Left hindlimb (tissue), 1 donor: ENCODE measurements at regions not wholly inside any gene's neighbourhood (a gene's known extent, or its start where the extent isn't known, plus 50 kb on each side); places are given as distances from the start of the nearest gene placed in this dataset.
A peak's percentile ranks its signal among the peaks of the same experiment; 100 is the strongest.

Experiments
- DNase-seq: peaks from one replicate; pipeline ENCODE4 v3.0.0-alpha.2; 2018

DNA sequence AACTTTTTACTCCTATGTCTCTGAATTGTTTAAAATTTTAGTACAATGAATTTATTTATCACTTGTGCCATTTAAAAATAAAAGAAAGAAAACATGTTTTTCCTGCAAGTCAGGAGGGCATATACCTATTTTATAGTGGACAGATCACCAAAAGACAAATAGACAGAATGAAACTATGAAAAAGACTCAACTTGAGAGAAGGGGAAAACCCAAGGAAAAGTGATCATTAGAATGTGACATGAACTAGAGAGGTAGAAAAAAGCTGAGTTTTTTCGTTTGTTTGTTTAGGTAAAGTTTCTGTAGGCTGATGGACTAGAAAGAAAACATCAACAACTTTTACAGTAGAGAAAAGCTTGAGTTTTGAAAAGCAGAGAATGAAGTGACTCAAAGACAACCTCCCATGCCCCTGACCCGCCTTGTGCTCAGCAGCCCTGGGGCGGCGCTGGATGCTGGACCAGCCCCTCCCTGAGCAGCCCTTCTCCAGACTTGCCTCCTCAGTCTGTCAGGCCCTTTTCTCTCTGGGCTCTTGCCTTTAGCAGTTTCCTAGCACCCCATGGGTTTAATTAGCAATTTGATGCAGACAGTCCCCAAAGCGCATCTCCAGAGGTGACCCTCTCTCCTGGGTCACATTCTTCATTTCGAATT lies 95.1 kb upstream of the ARID2 start:
- DNase-seq: no peak

GRCh38 chr12:45637242-45637641 lies 92.3 kb upstream of the ARID2 start:
- DNase-seq: no peak

DNA sequence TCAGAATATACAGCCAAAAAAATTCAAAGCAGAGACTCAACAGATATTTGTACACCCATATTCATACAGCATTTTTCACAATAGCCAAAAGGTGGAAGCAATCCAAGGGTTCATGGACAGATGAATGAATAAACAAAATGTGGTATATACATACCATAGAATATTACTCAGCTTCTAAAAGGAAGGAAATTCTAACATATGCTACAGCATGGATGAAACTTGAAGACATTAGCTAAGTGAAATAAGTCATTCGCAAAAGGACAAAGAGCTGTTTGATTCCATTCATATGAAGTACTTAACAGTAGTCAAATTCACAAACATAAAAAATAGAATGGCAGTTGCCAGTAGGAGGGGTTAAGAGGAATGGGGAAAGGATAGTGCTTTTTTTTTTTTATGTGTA lies 91.8 kb upstream of the ARID2 start:
- DNase-seq: no peak

DNA sequence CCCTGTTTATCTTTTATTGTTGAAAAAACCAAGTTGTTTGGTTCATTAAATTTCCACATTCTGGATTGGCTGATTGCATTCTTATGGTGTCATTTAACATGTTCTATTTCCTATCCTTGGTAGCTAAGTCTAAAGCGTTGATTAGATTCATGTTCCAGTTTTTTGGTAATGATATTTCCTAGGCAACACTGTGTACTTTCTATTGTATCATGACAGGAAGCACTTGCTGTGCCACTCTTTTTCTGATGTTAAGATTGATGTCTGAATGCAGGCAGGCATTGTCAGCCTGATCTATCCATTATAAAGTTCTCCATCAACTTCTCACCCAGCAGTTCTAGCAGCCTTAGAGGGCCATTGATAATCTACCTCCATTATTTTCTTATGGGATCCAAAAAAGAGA lies 91.1 kb upstream of the ARID2 start:
- DNase-seq: no peak

- no peak for DNase-seq
Measured at GRCh38 chr12:45644541-45644940, 85.0 kb upstream of the ARID2 start.

GRCh38 chr12:45646851-45647581 lies 82.5 kb upstream of the ARID2 start:
- no peak for DNase-seq

- DNase-seq: peak; percentile 40
Measured at GRCh38 chr12:45648070-45648469, 81.4 kb upstream of the ARID2 start.

DNA sequence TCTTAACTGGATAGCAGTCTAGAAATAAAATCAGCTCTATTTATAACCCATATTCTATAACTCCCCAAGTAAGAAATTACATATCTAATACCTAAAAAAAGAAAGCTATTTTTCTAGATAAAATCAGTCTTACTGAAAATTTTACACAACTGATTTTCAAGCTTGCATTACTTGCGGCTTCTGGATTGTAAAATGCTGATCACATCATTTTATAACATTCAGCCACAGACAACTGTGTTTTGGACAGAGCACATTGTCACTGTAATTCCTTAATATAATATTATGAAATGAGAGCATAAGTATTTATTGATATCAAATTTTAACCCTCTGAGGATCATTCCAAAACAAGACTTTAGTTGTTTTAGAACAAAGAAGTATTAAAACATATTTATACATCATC lies 78.5 kb upstream of the ARID2 start:
- no peak for DNase-seq

DNA sequence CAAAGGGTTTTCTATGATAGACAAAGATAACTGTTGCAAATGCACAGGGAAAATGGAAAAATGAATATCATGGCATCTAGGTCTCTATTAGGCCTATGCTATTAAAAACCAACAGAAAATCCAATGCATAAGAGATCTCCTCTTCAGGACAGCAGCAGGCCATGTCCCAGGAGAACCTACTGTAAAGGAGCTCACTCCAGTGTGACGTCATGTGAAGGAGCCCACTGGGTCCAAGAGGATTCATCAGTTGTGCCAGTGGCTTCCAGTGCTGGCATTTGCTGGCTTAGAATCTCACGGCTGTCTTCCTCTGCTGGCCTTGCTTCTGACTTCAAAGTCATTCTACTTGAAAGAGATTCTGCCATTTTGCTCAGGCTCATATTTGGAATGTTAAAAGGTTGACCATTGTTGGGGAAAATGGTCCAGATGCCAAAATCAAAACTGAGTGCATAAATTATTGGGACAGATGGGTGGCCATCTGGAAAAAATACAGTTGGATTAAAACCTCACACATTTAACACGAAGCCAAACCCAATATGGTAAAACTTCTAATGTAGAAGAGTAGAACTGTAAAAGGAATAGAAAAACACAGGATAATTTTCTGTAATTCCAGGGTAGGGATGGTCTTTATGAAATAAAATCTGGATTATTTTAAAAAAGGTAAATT lies 75.4 kb upstream of the ARID2 start:
- DNase-seq: no peak

DNA sequence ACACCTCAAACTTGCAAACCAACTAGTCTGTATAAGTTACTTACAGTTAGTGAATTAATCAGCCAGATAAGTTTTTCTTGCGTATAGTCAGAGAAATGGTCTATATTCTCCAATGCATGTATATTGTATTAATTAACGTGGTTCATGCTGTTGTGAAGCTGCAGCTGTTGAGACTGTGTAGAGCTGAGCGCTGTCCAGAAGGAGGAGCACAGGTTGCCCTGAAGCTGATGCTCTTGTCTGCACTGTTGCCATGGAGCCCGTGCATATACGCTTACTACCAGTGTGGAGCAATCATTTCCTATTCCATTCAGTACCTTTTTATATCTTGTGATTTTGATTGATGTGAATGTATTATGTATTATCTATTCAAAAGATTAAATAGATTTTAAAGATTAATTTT lies 74.3 kb upstream of the ARID2 start:
- DNase-seq: no peak

DNA sequence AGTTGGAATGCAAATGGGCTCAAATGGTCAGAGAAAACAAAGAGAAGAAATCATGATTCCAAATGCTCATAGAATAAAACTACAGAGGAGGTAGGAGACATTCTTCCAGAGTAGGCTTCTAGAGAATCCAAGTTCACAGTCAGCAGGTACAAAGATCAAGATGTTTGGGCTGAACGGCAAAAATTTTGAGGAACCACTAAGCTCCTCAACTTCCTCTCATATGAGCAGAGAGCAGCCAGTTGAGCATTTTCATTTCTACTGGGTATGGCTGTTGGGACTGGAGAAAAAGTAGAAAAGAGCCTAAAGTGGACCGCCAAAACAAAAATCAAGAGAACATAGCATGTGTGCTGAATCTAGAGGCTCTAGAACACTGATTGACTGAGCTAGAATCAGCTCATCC lies 73.8 kb upstream of the ARID2 start:
- no peak for DNase-seq

- no peak for DNase-seq
Measured at GRCh38 chr12:45658020-45658419, 71.5 kb upstream of the ARID2 start.

GRCh38 chr12:45660330-45660729 lies 69.2 kb upstream of the ARID2 start:
- no peak for DNase-seq

- DNase-seq: no peak
Measured at GRCh38 chr12:45663455-45663854, 66.1 kb upstream of the ARID2 start.

GRCh38 chr12:45665941-45666340 lies 63.6 kb upstream of the ARID2 start:
- DNase-seq: no peak

- no peak for DNase-seq
Measured at GRCh38 chr12:45666396-45666795, 63.1 kb upstream of the ARID2 start.

GRCh38 chr12:45666816-45667215 lies 62.7 kb upstream of the ARID2 start:
- no peak for DNase-seq

- DNase-seq: no peak
Measured at GRCh38 chr12:45667761-45668160, 61.7 kb upstream of the ARID2 start.

DNA sequence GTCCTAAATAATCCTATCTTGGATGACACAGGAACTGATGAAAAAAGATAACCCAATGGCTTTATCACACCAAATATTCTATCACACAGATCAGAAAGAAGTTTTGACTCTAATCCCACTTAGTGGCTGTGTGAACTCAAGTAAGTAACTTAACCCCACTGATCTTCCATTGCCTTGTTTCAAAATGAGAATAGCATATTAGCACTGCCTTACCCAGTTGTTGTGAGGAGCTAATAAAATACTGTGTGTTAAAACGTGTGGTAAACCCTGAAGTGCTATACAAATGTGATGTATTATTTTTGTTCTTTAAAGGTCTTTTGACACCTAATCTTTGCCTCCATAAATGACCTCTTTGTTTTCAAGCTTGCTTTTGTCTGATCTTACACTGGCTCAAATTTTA lies 60.9 kb upstream of the ARID2 start:
- no peak for DNase-seq

GRCh38 chr12:45669093-45669492 lies 60.4 kb upstream of the ARID2 start:
- DNase-seq: no peak

DNA sequence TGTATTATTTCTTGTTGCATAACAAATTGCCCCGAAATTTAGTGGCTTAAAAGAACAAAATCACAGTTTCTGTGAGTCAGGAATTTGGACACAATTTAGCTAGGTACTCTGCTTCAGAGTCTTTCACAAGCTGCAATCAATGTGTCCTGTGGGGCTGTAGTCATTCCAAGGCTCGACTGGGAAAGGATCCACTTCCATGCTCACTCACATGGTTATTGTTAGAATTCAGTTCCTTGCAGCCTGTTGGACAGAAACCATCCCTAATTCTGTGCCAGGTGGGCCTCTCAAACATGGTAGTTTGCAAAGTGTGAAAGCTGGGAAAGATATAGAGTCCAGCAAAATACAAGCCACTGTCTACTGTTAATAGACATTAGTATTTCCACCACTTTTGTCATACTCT lies 59.7 kb upstream of the ARID2 start:
- peak; percentile 53 for DNase-seq

- DNase-seq: no peak
Measured at GRCh38 chr12:45670346-45671065, 59.0 kb upstream of the ARID2 start.

GRCh38 chr12:45671254-45671653 lies 58.3 kb upstream of the ARID2 start:
- DNase-seq: no peak
